SU-DHL-6 (cell line): ENCODE measurements at regions not wholly inside any gene's neighbourhood (a gene's known extent, or its start where the extent isn't known, plus 50 kb on each side); places are given as distances from the start of the nearest gene placed in this dataset.

Source experiments
- H2AFZ ChIP-seq: fragments of 200-600 bp; sonication (generic); 2 replicates; pipeline ENCODE4 v1.6.1; 2014; ENCODE audit warnings: low read depth, mild to moderate bottlenecking, moderate library complexity, mixed read lengths, antibody characterized with exemption, low read length; ENCODE audit not compliant: severe bottlenecking
- H3F3A ChIP-seq: fragments of 200-600 bp; shearing (Covaris generic); 2 replicates; pipeline ENCODE4 v1.6.0; 2016; ENCODE audit warnings: antibody characterized with exemption, mild to moderate bottlenecking; ENCODE audit not compliant: insufficient read depth
- H3K27ac ChIP-seq: fragments of 200-600 bp; sonication (generic); 2 replicates; pipeline ENCODE4 v1.5.1; 2016; ENCODE audit warnings: low read depth, mild to moderate bottlenecking, low read length, moderate library complexity, mixed read lengths
- H3K27me3 ChIP-seq: fragments of 200-600 bp; sonication (generic), shearing (Covaris generic); 2 replicates; pipeline ENCODE4 v1.6.0; 2014; ENCODE audit warnings: mild to moderate bottlenecking, low read length
- H3K36me3 ChIP-seq: fragments of 200-600 bp; sonication (generic); 2 replicates; pipeline ENCODE4 v1.6.1; 2014; ENCODE audit warnings: mild to moderate bottlenecking, low read length, mixed read lengths
- H3K4me2 ChIP-seq: fragments of 300-600, 200-600 bp; shearing (Covaris generic), sonication (generic); 2 replicates; pipeline ENCODE4 v1.6.0; 2014; ENCODE audit warnings: low read length, low read depth, mild to moderate bottlenecking; ENCODE audit not compliant: poor library complexity, severe bottlenecking
- H3K4me3 ChIP-seq: fragments of 200-600 bp; sonication (generic); 2 replicates; pipeline ENCODE4 v1.5.1; 2014; ENCODE audit warnings: antibody characterized with exemption, low read length, mild to moderate bottlenecking, mixed read lengths; ENCODE audit not compliant: insufficient read depth, poor library complexity, severe bottlenecking
- H3K79me2 ChIP-seq: fragments of 200-600 bp; sonication (generic); 2 replicates; pipeline ENCODE4 v1.6.1; 2014; ENCODE audit warnings: mild to moderate bottlenecking, low read length, moderate library complexity; ENCODE audit not compliant: insufficient read depth
- H3K9ac ChIP-seq: fragments of 200-600 bp; sonication (generic); 2 replicates; pipeline ENCODE4 v1.7.0; 2014; ENCODE audit warnings: mild to moderate bottlenecking, low read length
- H3K9me2 ChIP-seq: fragments of 200-600 bp; sonication (generic); replicated peaks from 2 replicates; pipeline ENCODE4 v1.6.1; 2014; ENCODE audit warnings: low read length; ENCODE audit not compliant: insufficient read depth
- H3K9me3 ChIP-seq: fragments of 200-600 bp; sonication (generic); 2 replicates; pipeline ENCODE4 v1.6.1; 2014; ENCODE audit warnings: low read length, mixed read lengths; ENCODE audit not compliant: insufficient read depth
- H4K20me1 ChIP-seq: fragments of 200-600 bp; sonication (generic); 2 replicates; pipeline ENCODE4 v1.6.1; 2014; ENCODE audit warnings: low read depth, mild to moderate bottlenecking, antibody characterized with exemption, low read length, moderate library complexity, mixed read lengths
- CTCF ChIP-seq: fragments of 200-600 bp; sonication (generic); IDR thresholded peaks from one replicate; pipeline ENCODE4 v1.5.1; 2017; ENCODE audit warnings: antibody characterized with exemption, mild to moderate bottlenecking, low read length, moderate library complexity; ENCODE audit not compliant: insufficient read depth, poor library complexity, severe bottlenecking
- EZH2phosphoT487 ChIP-seq: fragments of 200-600 bp; sonication (generic), shearing (Covaris generic); conservative IDR thresholded peaks from 2 replicates; pipeline ENCODE4 v1.6.1; 2018; ENCODE audit warnings: mild to moderate bottlenecking, antibody characterized with exemption, low read length, moderate library complexity, mixed read lengths

DNA sequence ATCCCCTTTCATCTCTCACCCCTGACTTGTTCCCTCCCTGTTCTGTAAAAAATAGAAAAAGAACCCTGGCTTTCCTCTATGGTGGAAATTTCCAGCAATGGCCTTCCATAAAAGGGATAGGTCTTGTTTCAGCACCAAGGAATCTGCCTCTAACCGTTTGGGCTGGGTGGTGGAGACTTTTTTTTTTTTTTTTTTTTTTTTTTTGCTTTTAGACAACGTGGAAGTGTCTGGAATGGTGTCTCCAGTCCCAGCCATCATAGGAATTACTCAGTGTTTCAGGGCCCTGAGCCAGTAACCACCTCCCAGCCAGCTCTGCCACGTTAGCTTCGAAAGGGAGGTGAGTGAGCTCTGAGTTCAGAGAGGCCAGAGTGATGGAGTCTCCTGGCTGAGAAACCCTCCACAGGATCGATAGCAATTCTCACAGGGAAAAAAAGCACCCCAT is 97.3 kb upstream of the COL1A2 start:
- H2AFZ ChIP-seq, result no peak overlapping the region

DNA sequence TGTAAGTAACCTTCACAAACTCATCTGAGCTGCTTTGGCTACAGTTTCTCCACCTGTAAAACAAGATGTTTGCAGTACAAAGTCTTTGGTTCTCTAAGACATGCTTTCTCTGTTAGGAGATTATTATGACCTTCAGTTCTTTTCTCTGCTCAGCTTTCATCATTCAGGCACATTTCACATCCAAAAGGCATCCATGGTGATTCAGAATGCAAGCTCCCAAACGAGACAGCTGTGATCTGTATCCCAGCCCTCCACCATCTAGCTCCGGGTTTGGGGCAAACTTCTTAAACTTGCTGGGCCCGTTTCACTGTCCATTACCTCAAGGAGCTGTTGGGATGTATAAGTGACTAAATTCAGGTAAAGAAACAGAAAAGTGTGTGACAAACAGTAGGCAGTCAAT is 95.8 kb upstream of the COL1A2 start:
- H3K79me2 ChIP-seq, result no peaks in the 10 kb centered on the region
- H3K9me2 ChIP-seq, result no peaks in the 10 kb centered on the region
- no peak overlapping the region for H3K27ac ChIP-seq
- H3K4me2 ChIP-seq, result no peak overlapping the region
- no peaks in the 10 kb centered on the region for H3K36me3 ChIP-seq
- no peaks in the 10 kb centered on the region for H3F3A ChIP-seq
- no peaks in the 10 kb centered on the region for H4K20me1 ChIP-seq
- H2AFZ ChIP-seq, result no peak overlapping the region
- TF ChIP-seq CTCF (no peak), EZH2phosphoT487 (no peak)
- no peaks in the 10 kb centered on the region for H3K9me3 ChIP-seq
- H3K4me3 ChIP-seq, result no peak overlapping the region
- H3K27me3 ChIP-seq, result no peaks in the 10 kb centered on the region
- H3K9ac ChIP-seq, result no peak overlapping the region

More for the DNA sequence above, 97.3 kb upstream of the COL1A2 start:
- Histone ChIP-seq H3K27me3 (no peaks in the 10 kb centered on the region), H4K20me1 (no peaks in the 10 kb centered on the region), H3K9me2 (no peaks in the 10 kb centered on the region), H3K79me2 (no peaks in the 10 kb centered on the region), H3F3A (no peaks in the 10 kb centered on the region), H3K27ac (no peak overlapping the region), H3K4me2 (no peak overlapping the region), H3K36me3 (no peaks in the 10 kb centered on the region), H3K9me3 (no peaks in the 10 kb centered on the region), H3K9ac (no peak overlapping the region), H3K4me3 (no peak overlapping the region)
- TF ChIP-seq CTCF, result no peak
- TF ChIP-seq EZH2phosphoT487, result no peak

DNA sequence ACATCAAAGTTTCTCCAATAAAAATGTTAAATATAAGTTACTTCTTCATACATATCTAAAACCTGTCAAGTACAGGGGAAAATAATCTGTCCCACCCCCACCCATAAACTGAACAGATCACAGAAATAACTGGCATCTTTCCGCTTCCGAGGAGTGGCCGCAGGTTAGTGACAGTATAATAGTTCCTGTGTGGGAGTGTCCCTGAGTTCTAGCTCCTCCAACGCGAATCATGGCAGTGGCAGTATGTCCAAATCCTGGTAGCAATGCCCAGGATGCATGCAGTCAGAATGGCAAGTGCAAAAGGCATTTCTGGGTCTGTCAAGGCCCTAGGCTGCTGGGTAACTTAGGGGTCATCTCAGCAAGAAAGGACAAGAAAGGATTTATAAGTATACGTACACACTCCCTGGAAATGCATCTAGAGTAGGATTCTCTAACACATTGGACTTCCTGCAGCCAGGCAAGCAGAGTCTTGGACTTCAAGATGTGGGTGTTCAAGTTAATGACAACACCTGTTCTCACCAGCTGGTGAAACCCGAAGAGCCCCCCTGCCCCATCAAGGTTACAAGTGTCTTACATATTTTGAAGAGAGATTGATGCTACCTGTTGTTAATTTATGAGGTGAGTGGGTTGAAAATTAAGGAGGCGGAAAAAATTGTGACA is 94.4 kb upstream of the COL1A2 start:
- no peaks in the 10 kb centered on the region for H3K9me2 ChIP-seq
- no peaks in the 10 kb centered on the region for H3K79me2 ChIP-seq
- H4K20me1 ChIP-seq, result no peaks in the 10 kb centered on the region
- H3K9me3 ChIP-seq, result no peaks in the 10 kb centered on the region
- H3K4me3 ChIP-seq, result no peak overlapping the region
- H3K4me2 ChIP-seq, result no peak overlapping the region
- no peak for TF ChIP-seq EZH2phosphoT487
- no peak for TF ChIP-seq CTCF
- H3K9ac ChIP-seq, result no peak overlapping the region
- H3F3A ChIP-seq, result no peaks in the 10 kb centered on the region
- no peak overlapping the region for H3K27ac ChIP-seq
- no peak overlapping the region for H2AFZ ChIP-seq
- H3K36me3 ChIP-seq, result no peaks in the 10 kb centered on the region
- no peaks in the 10 kb centered on the region for H3K27me3 ChIP-seq
